Stimulated activated CD4-positive, alpha-beta T cell treated with anti-CD3 and anti-CD28 coated beads, Interleukin-2, amount 100 ng/mL, for 48 hours (primary cell): ENCODE measurements at regions not wholly inside any gene's neighbourhood (a gene's known extent, or its start where the extent isn't known, plus 50 kb on each side); places are given as distances from the start of the nearest gene placed in this dataset.

Experiments
- DNase-seq, 2 donors: peaks; one replicate each; pipeline ENCODE4 v3.0.0-alpha.2; 2020

GRCh38 chr20:7428946-7429345, 511.3 kb downstream of the HAO1 start:
- no peak for DNase-seq

- no peak for DNase-seq
Measured at GRCh38 chr20:7432612-7433011, 507.6 kb downstream of the HAO1 start.

GRCh38 chr20:7437311-7437710, 502.9 kb downstream of the HAO1 start:
- no peak for DNase-seq

- DNase-seq, result no peak
Measured at GRCh38 chr20:7449269-7449668, 491.0 kb downstream of the HAO1 start.

GRCh38 chr20:7452890-7453289, 487.4 kb downstream of the HAO1 start:
- DNase-seq, result no peak

GRCh38 chr20:7454047-7454446, 486.2 kb downstream of the HAO1 start:
- no peak for DNase-seq

- DNase-seq, result no peak
Measured at GRCh38 chr20:7458459-7458858, 481.8 kb downstream of the HAO1 start.

- no peak for DNase-seq
Measured at GRCh38 chr20:7459083-7459482, 481.2 kb downstream of the HAO1 start.

- no peak for DNase-seq
Measured at GRCh38 chr20:7463290-7463689, 477.0 kb downstream of the HAO1 start.

- no peak for DNase-seq
Measured at GRCh38 chr20:7470912-7471311, 469.3 kb downstream of the HAO1 start.

GRCh38 chr20:7490288-7490687, 450.0 kb downstream of the HAO1 start:
- DNase-seq, result no peak

GRCh38 chr20:7492257-7492656, 448.0 kb downstream of the HAO1 start:
- DNase-seq, result no peak

GRCh38 chr20:7493311-7493710, 446.9 kb downstream of the HAO1 start:
- no peak for DNase-seq

GRCh38 chr20:7496394-7496991, 443.8 kb downstream of the HAO1 start:
- DNase-seq, result no peak

- DNase-seq, result no peak
Measured at GRCh38 chr20:7497985-7498384, 442.3 kb downstream of the HAO1 start.

- DNase-seq, result no peak
Measured at GRCh38 chr20:7499201-7499600, 441.1 kb downstream of the HAO1 start.

- no peak for DNase-seq
Measured at GRCh38 chr20:7500231-7500663, 440.0 kb downstream of the HAO1 start.

- DNase-seq, result no peak
Measured at GRCh38 chr20:7503501-7503900, 436.8 kb downstream of the HAO1 start.

GRCh38 chr20:7505152-7505834, 435.0 kb downstream of the HAO1 start:
- no peak for DNase-seq

GRCh38 chr20:7505835-7506221, 434.4 kb downstream of the HAO1 start:
- DNase-seq, result no peak

GRCh38 chr20:7516621-7517111, 423.6 kb downstream of the HAO1 start:
- no peak for DNase-seq

- DNase-seq, result no peak
Measured at GRCh38 chr20:7520361-7520760, 419.9 kb downstream of the HAO1 start.

- no peak for DNase-seq
Measured at GRCh38 chr20:7523288-7523687, 417.0 kb downstream of the HAO1 start.

GRCh38 chr20:7540018-7540417, 400.2 kb downstream of the HAO1 start:
- no peak for DNase-seq

GRCh38 chr20:7540923-7541322, 399.3 kb downstream of the HAO1 start:
- DNase-seq, result no peak
